Parathyroid adenoma (tissue), 2 donors: ENCODE measurements at regions not wholly inside any gene's neighbourhood (a gene's known extent, or its start where the extent isn't known, plus 50 kb on each side); places are given as distances from the start of the nearest gene placed in this dataset.

ENCODE experiments used
- H2AFZ ChIP-seq: fragments of 300-600 bp; sonication (generic); one replicate; pipeline ENCODE4 v1.7.0; 2017; ENCODE audit warnings: antibody characterized with exemption, mild to moderate bottlenecking
- H3K27ac ChIP-seq: fragments of 300-600 bp; sonication (generic); one replicate; pipeline ENCODE4 v1.7.0; 2017
- H3K27me3 ChIP-seq: fragments of 300-600 bp; sonication (generic); one replicate; pipeline ENCODE4 v1.7.0; 2017; ENCODE audit warnings: low read length; ENCODE audit not compliant: control insufficient read depth, insufficient read depth
- H3K36me3 ChIP-seq: fragments of 300-600 bp; sonication (generic); one replicate; pipeline ENCODE4 v1.7.0; 2017; ENCODE audit warnings: low read length; ENCODE audit not compliant: control insufficient read depth, insufficient read depth
- H3K4me1 ChIP-seq: fragments of 300-600 bp; sonication (generic); one replicate; pipeline ENCODE4 v1.7.0; 2017; ENCODE audit warnings: control low read depth
- H3K4me2 ChIP-seq: fragments of 300-600 bp; sonication (generic); one replicate; pipeline ENCODE4 v1.7.0; 2017; ENCODE audit warnings: low read length
- H3K4me3 ChIP-seq: fragments of 300-600 bp; sonication (generic); one replicate; pipeline ENCODE4 v1.7.0; 2017; ENCODE audit warnings: low read depth, low read length
- H3K79me2 ChIP-seq: fragments of 300-600 bp; sonication (generic); one replicate; pipeline ENCODE4 v1.7.0; 2017; ENCODE audit warnings: control low read depth
- H3K9ac ChIP-seq: fragments of 300-600 bp; sonication (generic); one replicate; pipeline ENCODE4 v1.7.0; 2017; ENCODE audit warnings: mild to moderate bottlenecking
- H3K9me3 ChIP-seq: fragments of 300-600 bp; sonication (generic); one replicate; pipeline ENCODE4 v1.7.0; 2017; ENCODE audit warnings: low read length; ENCODE audit not compliant: control insufficient read depth
- CTCF ChIP-seq: fragments of 300-600 bp; sonication (generic); IDR thresholded peaks from one replicate; pipeline ENCODE4 v1.7.0; 2017; ENCODE audit warnings: antibody characterized with exemption, mild to moderate bottlenecking
- donor health status: primary hyperparathyroidism.

- Histone ChIP-seq H3K79me2 (no peaks in the 10 kb centered on the region), H3K27ac (no peak overlapping the region), H2AFZ (no peak overlapping the region), H3K27me3 (no peaks in the 10 kb centered on the region), H3K4me3 (no peak overlapping the region), H3K9me3 (no peaks in the 10 kb centered on the region), H3K36me3 (no peaks in the 10 kb centered on the region), H3K4me2 (no peak overlapping the region), H3K9ac (no peak overlapping the region), H3K4me1 (no peaks in the 10 kb centered on the region)
- no peak for TF ChIP-seq CTCF
Measured at GRCh38 chr1:64392109-64392508, 77.8 kb upstream of the CACHD1 start.

- Histone ChIP-seq H3K9me3 (no peaks in the 10 kb centered on the region), H3K4me1 (no peaks in the 10 kb centered on the region), H3K27me3 (no peaks in the 10 kb centered on the region), H3K36me3 (no peaks in the 10 kb centered on the region), H3K4me3 (no peak overlapping the region), H2AFZ (no peak overlapping the region), H3K4me2 (no peak overlapping the region), H3K27ac (no peak overlapping the region), H3K79me2 (no peaks in the 10 kb centered on the region), H3K9ac (no peak overlapping the region)
- TF ChIP-seq CTCF: no peak
Measured at GRCh38 chr1:64393790-64394189, 76.1 kb upstream of the CACHD1 start.

GRCh38 chr1:64396817-64397216, 73.1 kb upstream of the CACHD1 start:
- Histone ChIP-seq H3K4me3 (no peak overlapping the region), H2AFZ (no peak overlapping the region), H3K27me3 (no peaks in the 10 kb centered on the region), H3K9me3 (no peaks in the 10 kb centered on the region), H3K27ac (no peak overlapping the region), H3K4me1 (no peaks in the 10 kb centered on the region), H3K36me3 (no peaks in the 10 kb centered on the region), H3K4me2 (no peak overlapping the region), H3K79me2 (no peaks in the 10 kb centered on the region), H3K9ac (no peak overlapping the region)
- no peak for TF ChIP-seq CTCF

- Histone ChIP-seq H3K9me3 (no peaks in the 10 kb centered on the region), H3K4me3 (no peak overlapping the region), H3K79me2 (no peaks in the 10 kb centered on the region), H3K9ac (no peak overlapping the region), H3K36me3 (no peaks in the 10 kb centered on the region), H3K4me1 (no peaks in the 10 kb centered on the region), H3K27me3 (no peaks in the 10 kb centered on the region), H3K27ac (no peak overlapping the region), H3K4me2 (no peak overlapping the region), H2AFZ (no peak overlapping the region)
- TF ChIP-seq CTCF: no peak
Measured at GRCh38 chr1:64397541-64397940, 72.4 kb upstream of the CACHD1 start.

- no peak for TF ChIP-seq CTCF
Measured at GRCh38 chr1:64398936-64399335, 71.0 kb upstream of the CACHD1 start.

More at GRCh38 chr1:64398936-64399335, 71.0 kb upstream of the CACHD1 start:
- Histone ChIP-seq H3K36me3 (no peaks in the 10 kb centered on the region), H3K27me3 (no peaks in the 10 kb centered on the region), H3K9ac (no peak overlapping the region), H3K4me2 (no peak overlapping the region), H3K79me2 (no peaks in the 10 kb centered on the region), H3K4me1 (no peaks in the 10 kb centered on the region), H3K27ac (no peak overlapping the region), H3K9me3 (no peaks in the 10 kb centered on the region), H2AFZ (no peak overlapping the region), H3K4me3 (no peak overlapping the region)
